NB4 (cell line): ENCODE measurements at regions not wholly inside any gene's neighbourhood (a gene's known extent, or its start where the extent isn't known, plus 50 kb on each side); places are given as distances from the start of the nearest gene placed in this dataset.

Source experiments
- DNase-seq: peaks from one replicate; pipeline ENCODE4 v3.0.0; 2010; ENCODE audit warnings: low read depth
- H3K4me3 ChIP-seq: one replicate; pipeline ENCODE4 v1.5.1; 2011; ENCODE audit warnings: mild to moderate bottlenecking, low read depth, low read length, moderate library complexity
- MYC ChIP-seq: IDR thresholded peaks from 2 replicates; pipeline ENCODE4 v1.6.1; 2011; ENCODE audit warnings: low read depth, low read length
- POLR2A ChIP-seq: IDR thresholded peaks from 2 replicates; pipeline ENCODE4 v1.6.1; 2011; ENCODE audit warnings: mild to moderate bottlenecking; ENCODE audit not compliant: insufficient read length; ENCODE audit errors: extremely low read depth
- TF ChIP-seq, protein P1 (sequence below): IDR thresholded peaks from 2 replicates; pipeline ENCODE4 v1.6.1; 2011; ENCODE audit warnings: low read depth, low read length
- TF ChIP-seq, protein P2 (sequence below): IDR thresholded peaks from one replicate; pipeline ENCODE4 v1.5.1; 2012; ENCODE audit warnings: low read depth, low read length

DNA sequence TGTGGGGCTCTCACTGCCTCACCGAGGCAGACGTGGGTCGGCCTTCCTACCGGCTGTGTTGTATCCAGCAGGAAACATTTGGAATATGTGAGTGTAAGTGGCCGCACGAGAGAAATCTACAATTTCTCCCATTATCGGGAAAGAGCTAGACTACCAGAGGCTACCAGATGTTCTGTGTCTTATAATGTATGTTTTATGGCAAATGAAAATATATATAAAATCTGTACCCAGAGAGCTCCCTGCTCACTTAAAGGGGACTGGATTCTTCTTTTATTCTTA is 69.5 kb upstream of the PITX1 start:
- TF ChIP-seq POLR2A (no peak), MYC (no peak)
- TF ChIP-seq, protein P1, sequence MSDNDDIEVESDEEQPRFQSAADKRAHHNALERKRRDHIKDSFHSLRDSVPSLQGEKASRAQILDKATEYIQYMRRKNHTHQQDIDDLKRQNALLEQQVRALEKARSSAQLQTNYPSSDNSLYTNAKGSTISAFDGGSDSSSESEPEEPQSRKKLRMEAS, result no peak
- TF ChIP-seq, protein P2, sequence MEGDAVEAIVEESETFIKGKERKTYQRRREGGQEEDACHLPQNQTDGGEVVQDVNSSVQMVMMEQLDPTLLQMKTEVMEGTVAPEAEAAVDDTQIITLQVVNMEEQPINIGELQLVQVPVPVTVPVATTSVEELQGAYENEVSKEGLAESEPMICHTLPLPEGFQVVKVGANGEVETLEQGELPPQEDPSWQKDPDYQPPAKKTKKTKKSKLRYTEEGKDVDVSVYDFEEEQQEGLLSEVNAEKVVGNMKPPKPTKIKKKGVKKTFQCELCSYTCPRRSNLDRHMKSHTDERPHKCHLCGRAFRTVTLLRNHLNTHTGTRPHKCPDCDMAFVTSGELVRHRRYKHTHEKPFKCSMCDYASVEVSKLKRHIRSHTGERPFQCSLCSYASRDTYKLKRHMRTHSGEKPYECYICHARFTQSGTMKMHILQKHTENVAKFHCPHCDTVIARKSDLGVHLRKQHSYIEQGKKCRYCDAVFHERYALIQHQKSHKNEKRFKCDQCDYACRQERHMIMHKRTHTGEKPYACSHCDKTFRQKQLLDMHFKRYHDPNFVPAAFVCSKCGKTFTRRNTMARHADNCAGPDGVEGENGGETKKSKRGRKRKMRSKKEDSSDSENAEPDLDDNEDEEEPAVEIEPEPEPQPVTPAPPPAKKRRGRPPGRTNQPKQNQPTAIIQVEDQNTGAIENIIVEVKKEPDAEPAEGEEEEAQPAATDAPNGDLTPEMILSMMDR, result no peak
- H3K4me3 ChIP-seq, result no peak overlapping the region

DNA sequence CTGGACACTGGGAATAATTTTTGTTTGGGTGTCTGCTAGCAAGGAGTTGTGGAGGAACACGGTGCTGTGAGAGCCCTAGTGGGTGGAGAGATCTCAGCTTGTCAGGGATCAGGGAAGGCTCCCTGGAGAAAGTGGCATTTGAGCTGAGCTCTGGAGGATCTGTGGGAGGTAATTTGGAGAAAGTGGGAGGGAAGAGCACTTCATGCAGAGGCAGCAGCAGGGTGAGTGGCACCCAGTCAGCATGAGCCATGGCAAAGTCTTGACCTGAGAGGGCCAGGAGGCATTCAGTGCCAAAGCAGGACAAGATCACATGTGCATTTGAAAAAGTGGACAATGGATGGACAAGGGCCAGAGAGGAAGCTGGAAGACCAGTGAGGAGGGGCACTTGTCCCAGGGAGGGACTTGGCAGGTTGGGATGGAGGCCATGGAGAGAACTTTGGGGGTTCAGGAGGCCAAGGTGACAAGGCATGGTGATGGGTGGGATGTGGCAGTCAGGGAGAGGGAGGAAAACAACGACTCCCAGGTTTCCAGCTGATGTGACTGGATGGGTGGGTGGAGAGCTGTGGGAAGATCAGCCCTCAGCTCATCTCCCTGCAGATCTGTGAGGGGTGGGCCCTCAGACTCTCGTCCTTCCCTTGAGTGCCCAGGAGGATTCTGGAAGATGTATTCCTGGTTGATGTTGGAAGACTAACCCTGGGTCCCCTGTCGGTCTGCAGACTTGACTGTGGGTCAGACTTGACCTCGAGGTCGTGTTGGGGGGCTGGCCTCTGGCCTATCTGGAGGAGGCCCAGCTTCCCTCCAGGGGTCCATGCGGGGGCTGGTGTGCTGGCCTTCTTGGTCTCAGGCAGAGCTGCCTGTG is 68.9 kb upstream of the PITX1 start:
- no peak overlapping the region for H3K4me3 ChIP-seq
- DNase-seq, result no peak
- TF ChIP-seq, protein P2, result no peak
- TF ChIP-seq POLR2A, result no peak
- TF ChIP-seq, protein P1, result no peak

More for the DNA sequence above, 69.5 kb upstream of the PITX1 start:
- no peak for DNase-seq

DNA sequence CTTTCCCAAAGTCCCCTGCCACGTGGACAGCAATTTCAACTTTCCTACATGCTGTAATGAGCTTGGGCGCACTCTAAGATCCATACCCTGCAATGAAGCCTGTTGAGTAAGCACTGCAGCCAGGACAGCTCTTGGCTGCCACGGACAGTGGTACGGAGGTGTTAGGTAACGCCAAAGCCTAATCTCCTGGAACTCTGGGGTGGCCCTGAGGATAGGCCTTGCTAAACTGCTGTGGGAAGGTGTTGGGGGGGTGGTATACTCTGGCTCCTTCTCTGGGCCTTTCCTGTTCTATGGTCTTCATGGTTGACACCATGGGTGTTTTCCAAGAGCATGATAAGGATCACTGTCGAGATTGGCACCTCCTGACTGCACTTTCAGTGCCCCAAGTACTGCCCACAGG is 66.4 kb upstream of the PITX1 start:
- no peak for DNase-seq
- TF ChIP-seq MYC, result no peak
- no peak for TF ChIP-seq POLR2A
- TF ChIP-seq, protein P1, result no peak
- TF ChIP-seq, protein P2, result no peak
- H3K4me3 ChIP-seq, result no peak overlapping the region

DNA sequence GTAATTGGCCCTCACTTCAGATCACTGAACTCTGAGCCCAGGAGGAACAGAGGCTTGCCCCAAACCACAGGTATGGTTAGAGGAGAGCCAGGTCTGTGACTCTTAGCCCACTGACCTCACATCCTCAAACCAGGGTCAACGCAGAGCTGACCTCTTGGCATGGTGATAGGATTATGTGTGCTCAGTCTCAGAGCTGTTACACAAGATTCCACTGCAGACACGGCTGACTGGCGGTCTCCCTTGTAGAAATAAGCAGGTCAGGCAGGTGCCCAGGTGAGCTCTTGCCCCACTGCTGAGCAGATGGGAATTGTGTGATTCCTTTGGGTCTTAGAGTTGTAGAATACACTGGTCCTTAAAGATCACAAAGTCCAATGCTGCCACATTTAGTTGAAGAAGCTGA is 66.0 kb upstream of the PITX1 start:
- no peak for DNase-seq
- TF ChIP-seq, protein P2, result no peak
- TF ChIP-seq, protein P1, result no peak
- no peak for TF ChIP-seq MYC
- TF ChIP-seq POLR2A, result no peak
- H3K4me3 ChIP-seq, result no peak overlapping the region

DNA sequence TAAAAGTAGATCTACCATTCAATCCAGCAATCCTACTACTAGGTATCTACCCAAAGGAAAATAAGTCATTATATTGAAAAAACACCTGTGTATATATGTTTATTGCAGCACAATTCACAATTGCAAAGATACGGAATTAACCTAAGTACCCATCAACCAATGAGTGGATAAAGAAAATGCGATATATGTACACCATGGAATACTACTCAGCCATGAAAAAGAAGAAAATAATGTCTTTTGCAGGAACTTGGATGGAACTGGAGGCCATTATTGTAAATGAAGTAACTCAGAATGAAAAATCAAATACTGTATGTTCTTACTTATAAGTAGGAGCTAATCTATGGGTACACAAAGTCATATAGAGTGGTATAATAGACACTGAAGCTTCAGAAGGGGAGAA is 63.4 kb upstream of the PITX1 start:
- no peak for DNase-seq
- TF ChIP-seq, protein P2, result no peak
- no peak for TF ChIP-seq POLR2A
- TF ChIP-seq, protein P1, result no peak
- no peak for TF ChIP-seq MYC
- no peak overlapping the region for H3K4me3 ChIP-seq
